Uterus (tissue), 3 donors: ENCODE measurements at regions not wholly inside any gene's neighbourhood (a gene's known extent, or its start where the extent isn't known, plus 50 kb on each side); places are given as distances from the start of the nearest gene placed in this dataset.

Experiments used
- DNase-seq, 2 donors: peaks; one replicate each; pipeline ENCODE4 v3.0.0-alpha.2; 2019 to 2020
- H3K27ac ChIP-seq, 2 donors: fragments of 200-600 bp; sonication (generic); 1 replicate in 1 of 2; 2 replicates in 1 of 2; pipeline ENCODE4 v1.5.1; 2016 to 2018
- H3K27me3 ChIP-seq, 2 donors: fragments of 200-600 bp; sonication (generic); one replicate each; pipeline ENCODE4 v1.5.1; 2018 to 2019; ENCODE audit warnings: control low read depth in 1 of 2
- H3K36me3 ChIP-seq, 2 donors: fragments of 200-600 bp; sonication (generic); one replicate each; pipeline ENCODE4 v1.5.1; 2019; ENCODE audit warnings: control low read depth in 1 of 2
- H3K4me1 ChIP-seq, 2 donors: fragments of 200-600 bp; sonication (generic); one replicate each; pipeline ENCODE4 v1.5.1; 2018 to 2019; ENCODE audit warnings: control low read depth in 1 of 2
- H3K4me3 ChIP-seq, 2 donors: fragments of 200-600 bp; sonication (generic); 1 replicate in 1 of 2; 2 replicates in 1 of 2; pipeline ENCODE4 v1.5.1; 2018 to 2019; ENCODE audit warnings: mild to moderate bottlenecking in 1 of 2
- H3K9me3 ChIP-seq, 2 donors: fragments of 200-600 bp; sonication (generic); one replicate each; pipeline ENCODE4 v1.5.1; 2019; ENCODE audit warnings: control low read depth in 1 of 2
- POLR2A ChIP-seq, 2 donors: fragments of 450-650 bp; IDR thresholded peaks; one replicate each; pipeline ENCODE4 v1.6.1; 2016; ENCODE audit warnings: antibody characterized with exemption in 2 of 2, mild to moderate bottlenecking in 1 of 2, moderate library complexity in 1 of 2
- intact Hi-C: fragments of 100-400 bp; cut with DNase I; formaldehyde crosslinking; loops from one replicate; pipeline ENCODE4 v1.15.1; 2023; ENCODE audit warnings: low total_unique reads
- TF ChIP-seq, protein P1 (sequence below), 4 experiments: fragments of 200-600 bp in 2 of 4; fragments of 450-650 bp in 2 of 4; sonication (generic) in 2 of 4; IDR thresholded peaks; one replicate each; pipeline ENCODE4 v1.5.1; 2016 to 2019; ENCODE audit warnings: antibody characterized with exemption in 4 of 4, mild to moderate bottlenecking in 2 of 4, moderate library complexity in 1 of 4
- donor health status: DM: yes; HTN: yes; CAD: no.

DNA sequence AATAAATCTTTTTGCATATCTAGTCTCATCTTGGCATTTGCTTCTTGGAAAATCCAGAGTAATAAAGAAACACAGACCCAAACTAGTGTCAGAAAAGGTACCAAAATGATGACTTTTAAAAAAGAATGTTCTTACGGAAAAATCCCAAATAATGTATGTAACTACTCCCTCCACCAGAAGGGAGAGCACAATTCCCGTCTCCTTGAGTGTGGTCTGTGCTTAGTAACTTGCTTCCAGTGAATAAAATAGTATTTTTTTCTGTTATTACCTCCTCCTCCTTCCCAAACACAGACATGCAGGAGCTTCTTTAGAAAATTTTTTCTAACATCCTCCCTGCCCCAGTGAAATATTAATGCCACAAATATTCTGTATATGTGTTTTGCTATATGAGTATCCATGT is 358.1 kb downstream of the ZFHX3 start:
- Histone ChIP-seq H3K27ac (no peak overlapping the region), H3K4me3 (no peak overlapping the region), H3K4me1 (no peaks in the 10 kb centered on the region), H3K9me3 (no peaks in the 10 kb centered on the region), H3K27me3 (no peaks in the 10 kb centered on the region), H3K36me3 (no peaks in the 10 kb centered on the region)
- TF ChIP-seq, protein P1, sequence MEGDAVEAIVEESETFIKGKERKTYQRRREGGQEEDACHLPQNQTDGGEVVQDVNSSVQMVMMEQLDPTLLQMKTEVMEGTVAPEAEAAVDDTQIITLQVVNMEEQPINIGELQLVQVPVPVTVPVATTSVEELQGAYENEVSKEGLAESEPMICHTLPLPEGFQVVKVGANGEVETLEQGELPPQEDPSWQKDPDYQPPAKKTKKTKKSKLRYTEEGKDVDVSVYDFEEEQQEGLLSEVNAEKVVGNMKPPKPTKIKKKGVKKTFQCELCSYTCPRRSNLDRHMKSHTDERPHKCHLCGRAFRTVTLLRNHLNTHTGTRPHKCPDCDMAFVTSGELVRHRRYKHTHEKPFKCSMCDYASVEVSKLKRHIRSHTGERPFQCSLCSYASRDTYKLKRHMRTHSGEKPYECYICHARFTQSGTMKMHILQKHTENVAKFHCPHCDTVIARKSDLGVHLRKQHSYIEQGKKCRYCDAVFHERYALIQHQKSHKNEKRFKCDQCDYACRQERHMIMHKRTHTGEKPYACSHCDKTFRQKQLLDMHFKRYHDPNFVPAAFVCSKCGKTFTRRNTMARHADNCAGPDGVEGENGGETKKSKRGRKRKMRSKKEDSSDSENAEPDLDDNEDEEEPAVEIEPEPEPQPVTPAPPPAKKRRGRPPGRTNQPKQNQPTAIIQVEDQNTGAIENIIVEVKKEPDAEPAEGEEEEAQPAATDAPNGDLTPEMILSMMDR (IDR thresholded peaks at IDR 0.05) = no peak
- no peak for TF ChIP-seq POLR2A (IDR thresholded peaks at IDR 0.05)
- no peak for DNase-seq
- intact Hi-C loops = no loop called here

DNA sequence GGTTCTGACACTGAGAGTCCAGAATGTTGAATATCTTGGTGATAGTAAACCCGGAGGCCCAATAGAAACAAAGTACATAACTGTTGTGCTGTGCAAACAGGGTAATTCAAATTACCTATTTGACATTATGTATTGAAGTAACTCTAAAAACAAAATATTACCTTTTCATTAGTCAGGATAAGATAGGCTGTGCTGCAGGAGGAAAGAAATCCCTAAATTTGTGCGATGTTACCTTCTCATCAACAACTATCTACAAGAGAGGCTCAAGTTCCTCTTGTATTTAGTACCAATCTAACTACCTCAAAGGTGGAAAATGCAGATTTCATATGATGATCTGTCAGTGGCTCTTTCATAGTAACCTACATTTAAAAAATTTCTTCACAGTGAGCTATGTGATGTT is 367.2 kb downstream of the ZFHX3 start:
- no peak for DNase-seq
- Histone ChIP-seq H3K27me3 (no peaks in the 10 kb centered on the region), H3K36me3 (no peaks in the 10 kb centered on the region), H3K9me3 (no peaks in the 10 kb centered on the region), H3K27ac (no peak overlapping the region), H3K4me3 (no peak overlapping the region), H3K4me1 (no peaks in the 10 kb centered on the region)
- intact Hi-C loops = no loop called here
- TF ChIP-seq POLR2A (IDR thresholded peaks at IDR 0.05) = no peak
- TF ChIP-seq, protein P1 (IDR thresholded peaks at IDR 0.05) = no peak

DNA sequence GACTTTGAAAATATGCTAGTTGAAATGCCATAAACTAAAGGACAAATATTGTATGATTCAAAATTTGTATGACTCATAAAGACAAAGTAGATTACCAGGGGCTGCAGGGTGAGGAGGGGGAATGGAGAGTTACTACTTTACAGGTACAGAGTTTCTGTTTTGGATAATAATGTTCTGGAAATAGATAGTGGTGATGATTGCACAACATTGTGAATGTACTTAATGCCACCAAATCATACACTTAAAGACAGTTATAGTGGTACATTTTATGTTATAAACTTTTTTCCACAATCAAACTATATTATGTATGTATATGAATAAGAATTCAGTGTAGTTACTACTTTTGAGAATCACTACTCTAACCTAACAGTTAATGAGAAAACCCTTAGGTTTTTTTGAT is 368.1 kb downstream of the ZFHX3 start:
- H3K4me1 ChIP-seq = no peaks in the 10 kb centered on the region
- H3K4me3 ChIP-seq = no peak overlapping the region
- no peak overlapping the region for H3K27ac ChIP-seq
- TF ChIP-seq, protein P1 (IDR thresholded peaks at IDR 0.05) = no peak
- no peak for TF ChIP-seq POLR2A (IDR thresholded peaks at IDR 0.05)
- no peaks in the 10 kb centered on the region for H3K36me3 ChIP-seq
- intact Hi-C loops = no loop called here
- DNase-seq = no peak
- no peaks in the 10 kb centered on the region for H3K27me3 ChIP-seq
- H3K9me3 ChIP-seq = no peaks in the 10 kb centered on the region

DNA sequence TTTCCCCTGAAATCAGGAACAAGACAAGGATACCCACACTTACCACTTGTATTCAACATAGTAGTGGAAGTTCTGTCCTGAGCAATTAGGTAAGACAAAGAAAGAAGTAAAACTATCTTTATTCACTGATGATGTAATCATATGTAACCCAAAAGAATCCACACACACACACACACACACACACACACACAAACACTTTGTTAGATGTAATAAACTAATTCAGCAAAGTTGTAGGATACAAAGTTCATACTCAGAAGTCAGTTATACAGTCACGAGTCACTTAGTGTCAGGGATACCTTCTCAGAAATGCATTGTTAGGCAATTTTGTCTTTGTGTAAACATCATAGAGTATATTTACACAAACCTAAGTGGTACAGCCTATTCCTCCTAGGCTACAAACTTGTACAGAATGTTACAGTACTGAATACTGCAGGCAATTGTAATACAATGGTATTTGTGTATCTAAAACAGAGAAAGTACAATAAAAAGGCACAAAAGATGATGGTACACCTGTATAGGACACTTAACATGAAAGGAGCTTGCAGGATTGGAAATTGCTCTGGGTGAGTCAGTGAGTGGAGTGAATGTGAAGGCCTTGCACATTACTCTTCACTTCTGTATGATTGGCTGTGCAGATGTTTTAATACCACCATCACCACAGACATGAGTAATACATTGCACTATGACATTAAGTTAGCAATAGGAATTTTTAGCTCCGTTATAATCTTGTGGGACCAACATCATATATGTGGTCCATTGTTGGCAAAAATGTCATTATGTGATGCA is 370.1 kb downstream of the ZFHX3 start:
- TF ChIP-seq POLR2A (IDR thresholded peaks at IDR 0.05) = no peak
- TF ChIP-seq, protein P1 (IDR thresholded peaks at IDR 0.05) = no peak
- Histone ChIP-seq H3K36me3 (no peaks in the 10 kb centered on the region), H3K4me1 (no peaks in the 10 kb centered on the region), H3K27ac (no peak overlapping the region), H3K27me3 (no peaks in the 10 kb centered on the region), H3K9me3 (peaks cover 0 to 8% of the 10 kb centered on the region in 2 donors), H3K4me3 (no peak overlapping the region)
- DNase-seq = no peak
- intact Hi-C loops = no loop called here

DNA sequence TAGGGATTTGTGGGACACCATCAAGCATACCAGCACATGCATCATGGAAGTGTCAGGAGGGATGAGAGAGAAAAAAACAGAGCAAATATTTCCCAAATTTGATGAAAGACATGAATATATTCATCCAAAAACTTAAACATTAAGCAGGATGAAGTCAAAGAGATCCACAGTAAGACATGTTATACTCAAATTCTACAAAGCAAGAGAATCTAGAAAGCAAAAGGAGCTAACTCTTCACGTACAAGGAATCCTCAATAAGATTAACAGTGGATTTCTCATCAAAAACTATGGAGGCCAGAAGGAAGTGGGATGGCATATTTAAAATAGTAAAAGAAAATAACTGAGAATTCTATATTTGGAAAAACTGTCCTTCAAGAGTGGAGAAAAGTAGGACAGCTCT is 374.8 kb downstream of the ZFHX3 start:
- H3K4me1 ChIP-seq = no peaks in the 10 kb centered on the region
- peaks cover 0 to 18% of the 10 kb centered on the region in 2 donors for H3K9me3 ChIP-seq
- no peaks in the 10 kb centered on the region for H3K27me3 ChIP-seq
- no peak for TF ChIP-seq POLR2A (IDR thresholded peaks at IDR 0.05)
- TF ChIP-seq, protein P1 (IDR thresholded peaks at IDR 0.05) = no peak
- DNase-seq = no peak
- no peak overlapping the region for H3K4me3 ChIP-seq
- intact Hi-C loops = no loop called here
- H3K27ac ChIP-seq = no peak overlapping the region
- H3K36me3 ChIP-seq = no peaks in the 10 kb centered on the region
